HG03439 (cell line): ENCODE measurements at regions not wholly inside any gene's neighbourhood (a gene's known extent, or its start where the extent isn't known, plus 50 kb on each side); places are given as distances from the start of the nearest gene placed in this dataset.
"Not testable (repeated sequence)": the region's sequence is repeated elsewhere in the genome, so short reads cannot be mapped to it uniquely, and the experiment has no call there.

ENCODE experiments used
- ATAC-seq: cut with Tn5 transposase; IDR thresholded peaks from one replicate; pipeline ENCODE4 v1.9.1; 2021; ENCODE audit warnings: mild to moderate bottlenecking, moderate library complexity; ENCODE audit not compliant: unreplicated experiment

DNA sequence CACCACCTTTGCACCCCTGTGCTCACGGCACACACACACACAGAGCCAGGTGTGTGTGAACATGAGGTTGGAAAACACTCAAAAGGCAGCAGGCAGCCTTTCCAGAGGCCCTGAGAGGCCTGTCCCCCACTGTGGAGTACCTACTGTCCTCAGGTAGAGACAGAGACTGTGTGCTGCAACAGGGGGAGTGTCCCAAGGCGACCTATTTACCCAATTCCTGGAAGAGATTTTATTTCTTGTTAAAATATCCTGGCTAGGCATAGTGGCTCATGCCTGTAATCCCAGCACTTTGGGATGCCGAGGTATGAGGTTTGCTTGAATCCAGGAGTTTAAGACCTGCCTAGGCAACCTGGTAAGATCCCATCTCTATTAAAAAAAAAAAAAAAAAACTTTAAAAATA, 108.5 kb downstream of the COPRS start:
- no peak for ATAC-seq

DNA sequence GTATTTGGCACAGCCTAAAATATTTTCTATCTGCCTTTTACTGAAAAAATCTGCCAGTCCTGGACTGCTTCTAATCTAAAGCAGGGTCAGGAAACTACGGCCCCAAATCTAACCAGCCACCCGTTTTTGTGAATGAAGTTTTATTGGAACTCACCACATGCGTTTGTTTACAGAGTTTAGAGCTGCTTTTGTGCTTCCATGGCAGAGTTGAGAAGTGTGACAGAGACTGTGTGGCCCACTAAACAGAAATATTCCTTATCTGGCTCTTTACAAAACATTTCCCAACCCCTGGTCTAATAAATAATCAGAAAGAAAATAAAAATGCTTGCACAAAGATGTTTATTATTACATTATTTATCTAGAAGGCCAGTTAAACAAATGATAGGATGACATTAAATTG, 110.2 kb downstream of the COPRS start:
- no peak for ATAC-seq

DNA sequence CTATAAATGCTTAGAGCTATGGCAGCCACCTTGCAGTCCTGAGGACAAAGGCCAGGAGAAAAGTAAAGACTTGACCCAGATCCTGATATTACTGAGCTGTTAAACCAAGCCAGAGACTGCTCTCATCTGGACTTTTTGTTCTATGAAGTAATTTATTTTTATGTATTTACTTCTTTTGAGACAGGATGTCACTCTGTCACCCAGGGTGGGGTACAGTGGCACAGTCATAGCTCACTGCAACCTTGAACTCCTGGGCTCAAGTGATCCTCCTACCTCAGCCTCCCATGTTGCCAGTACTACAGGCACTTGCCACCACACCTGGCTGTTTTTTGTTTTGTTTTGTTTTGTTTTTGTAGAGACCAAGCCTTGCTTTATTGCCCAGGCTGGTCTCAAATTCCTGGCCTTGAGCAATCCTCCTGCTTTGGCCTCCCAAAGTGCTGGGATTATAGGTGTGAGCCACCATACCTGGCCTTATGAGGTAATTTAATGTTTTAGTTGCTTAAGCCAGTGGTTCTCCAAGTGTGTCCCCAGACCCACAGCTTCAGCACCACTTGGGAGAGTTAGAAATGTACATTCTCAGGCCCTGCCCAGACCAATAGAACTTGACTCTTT, 112.1 kb downstream of the COPRS start:
- no peak for ATAC-seq

DNA sequence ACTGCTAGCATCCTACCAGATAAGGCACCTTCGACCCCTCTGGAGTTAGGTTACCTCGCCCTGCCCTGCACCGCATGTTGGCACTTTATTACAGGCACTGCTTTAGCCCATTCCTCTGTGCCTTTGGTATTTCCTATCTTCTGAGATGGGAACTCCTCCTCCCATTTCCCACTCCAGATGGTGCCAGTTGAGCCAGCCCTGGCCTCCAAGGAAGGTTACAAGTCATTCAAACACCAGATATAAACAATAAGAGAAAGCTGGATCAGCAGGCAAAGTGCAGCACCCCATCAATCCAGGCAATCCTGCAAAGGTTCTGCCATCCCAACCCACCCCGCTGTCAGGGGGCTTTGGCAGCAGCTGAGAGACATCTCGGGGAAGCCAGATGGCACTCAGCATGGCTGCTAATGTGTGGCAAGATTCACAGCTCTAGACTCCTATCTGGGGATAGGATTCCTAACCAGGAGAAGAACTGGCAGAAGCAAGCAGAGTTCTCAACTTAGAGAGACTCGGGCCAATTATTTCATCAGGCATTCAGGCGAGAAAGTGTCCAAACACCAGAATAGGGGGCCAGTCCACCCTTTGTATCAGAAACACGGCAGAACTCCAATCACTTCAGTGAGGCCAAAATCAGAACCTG, 113.0 kb downstream of the COPRS start:
- ATAC-seq: no peak

DNA sequence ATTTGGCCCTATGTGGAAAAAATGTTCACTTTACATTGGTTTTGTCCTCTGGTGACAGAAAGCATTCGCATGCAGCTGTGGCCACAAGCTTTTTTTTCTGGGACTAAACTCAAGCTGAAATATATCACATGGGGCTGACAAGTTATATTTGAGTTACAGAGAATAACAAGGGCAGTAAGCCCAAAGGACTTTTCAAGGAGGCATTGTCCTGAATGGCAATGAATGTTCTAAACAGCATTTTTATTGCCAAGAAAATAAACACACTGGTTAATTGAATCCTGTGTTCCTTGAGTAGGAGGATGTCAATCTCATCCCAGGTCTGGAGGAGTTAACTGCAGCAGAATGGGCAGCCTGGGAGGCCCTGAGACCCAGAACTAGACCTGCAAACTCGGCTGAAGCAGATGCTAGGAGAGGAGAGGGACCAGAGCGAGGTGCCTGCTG, 114.5 kb downstream of the COPRS start:
- no peak for ATAC-seq

DNA sequence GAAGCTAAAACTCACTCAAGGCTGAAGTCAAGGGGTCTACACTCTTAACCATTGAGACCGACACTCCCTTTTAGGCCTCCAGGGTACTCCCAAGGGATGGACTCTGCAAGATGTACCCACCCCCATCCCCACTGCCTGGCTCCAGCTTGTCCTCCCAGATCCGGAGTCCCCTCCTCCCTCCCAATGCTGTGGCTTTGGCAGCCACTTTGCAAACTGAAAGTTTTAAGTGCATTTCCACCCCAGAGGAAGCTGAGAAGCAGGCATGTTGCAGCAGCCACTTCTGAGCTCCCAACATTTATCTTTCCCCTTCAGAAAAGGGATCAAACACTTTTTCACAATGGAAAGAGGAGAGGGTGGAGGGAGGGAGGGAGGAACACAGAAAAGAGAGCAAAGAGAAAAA, 115.2 kb downstream of the COPRS start:
- no peak for ATAC-seq

DNA sequence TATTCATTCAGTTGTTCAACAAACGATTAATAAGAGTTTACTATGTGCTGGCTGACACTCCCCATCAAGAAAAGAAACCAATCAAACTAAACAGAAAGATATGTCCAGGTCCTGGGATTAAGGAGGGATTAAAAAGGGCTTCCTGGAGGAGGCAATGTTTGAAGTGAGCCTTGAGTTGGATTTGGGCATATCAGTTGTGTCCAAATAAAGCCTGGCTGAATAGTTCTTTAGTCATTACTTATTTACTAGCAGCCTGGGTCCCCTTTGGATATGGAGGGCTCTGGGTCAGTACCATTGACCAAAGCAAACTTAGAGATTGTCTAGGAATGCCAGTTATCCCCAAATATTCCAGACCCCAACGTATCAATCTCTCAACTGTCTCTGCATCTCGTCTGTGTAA, 117.7 kb downstream of the COPRS start:
- ATAC-seq: no peak

DNA sequence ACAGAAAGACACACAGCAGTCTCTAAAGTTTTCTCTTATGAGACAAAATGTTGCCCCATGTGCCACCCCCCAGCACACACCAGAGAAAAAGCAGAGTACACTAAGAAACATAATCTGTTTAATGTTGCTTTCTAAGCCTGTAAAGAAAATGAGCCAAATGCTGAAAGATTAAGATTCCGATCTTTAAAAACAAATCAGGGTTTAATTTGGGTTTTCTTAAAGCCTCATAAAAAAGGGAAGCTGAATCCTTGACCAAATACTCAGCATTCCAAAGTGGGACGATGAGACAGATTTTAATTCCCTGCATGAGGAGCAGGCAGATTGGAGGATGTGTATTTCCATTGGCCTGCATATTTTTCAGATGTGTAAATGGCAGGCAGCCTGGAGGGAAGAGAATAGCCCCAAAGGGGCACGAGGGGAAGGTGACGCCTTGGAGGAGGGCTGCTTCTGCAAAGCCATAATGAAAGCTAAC, 118.4 kb downstream of the COPRS start:
- ATAC-seq: no peak

DNA sequence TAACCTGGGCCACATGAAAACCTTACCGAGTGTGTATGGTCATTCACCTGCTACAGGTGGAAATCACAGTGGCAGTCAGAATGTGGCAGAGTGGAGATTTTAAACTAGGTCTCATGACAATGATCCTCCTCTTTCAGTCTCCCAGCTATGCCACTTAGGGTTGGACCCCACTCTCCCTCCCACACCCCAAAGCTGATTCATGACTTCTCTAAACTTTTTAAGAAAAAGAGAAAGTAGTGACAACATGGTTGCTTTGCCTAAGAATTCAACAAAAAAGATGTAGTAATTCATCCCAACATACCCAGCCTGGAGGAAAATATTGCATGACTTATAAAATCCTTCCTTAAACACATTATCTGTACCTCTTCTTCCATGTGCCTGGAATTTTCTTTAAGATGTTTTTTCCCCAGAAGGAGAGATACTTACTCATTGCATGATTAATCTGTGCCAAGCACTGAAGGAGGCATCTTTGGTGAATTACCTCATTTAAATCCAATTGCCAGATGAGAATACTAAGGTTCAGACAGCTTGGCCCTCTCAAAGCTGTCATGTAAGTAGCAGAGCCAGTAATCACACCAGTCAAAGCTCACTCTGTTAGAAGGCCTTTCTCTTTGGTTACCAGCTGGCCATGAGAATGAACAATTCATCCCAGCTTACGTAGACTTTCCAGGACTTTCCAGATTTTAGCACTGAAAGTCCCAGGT, 119.9 kb downstream of the COPRS start:
- ATAC-seq: no peak

DNA sequence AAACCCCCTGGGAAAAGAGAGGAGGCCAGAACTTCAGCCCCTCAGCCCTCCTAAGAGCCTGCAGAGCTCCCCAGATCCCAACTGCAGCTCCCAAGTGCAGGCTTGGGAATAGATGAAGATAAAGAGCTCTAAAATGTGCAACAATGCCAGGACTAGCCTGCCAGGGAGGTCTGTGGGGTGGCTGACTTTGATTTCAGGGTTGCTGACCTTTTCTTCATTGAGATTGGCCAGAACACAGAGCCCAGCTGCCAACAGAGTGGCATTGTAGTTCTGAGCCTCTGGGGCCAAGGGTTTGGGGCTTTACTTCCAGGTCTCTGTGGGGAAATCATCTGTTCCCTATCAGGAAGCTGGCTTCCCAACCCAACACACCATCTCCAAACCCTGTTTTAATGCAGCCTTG, 120.6 kb downstream of the COPRS start:
- no peak for ATAC-seq

DNA sequence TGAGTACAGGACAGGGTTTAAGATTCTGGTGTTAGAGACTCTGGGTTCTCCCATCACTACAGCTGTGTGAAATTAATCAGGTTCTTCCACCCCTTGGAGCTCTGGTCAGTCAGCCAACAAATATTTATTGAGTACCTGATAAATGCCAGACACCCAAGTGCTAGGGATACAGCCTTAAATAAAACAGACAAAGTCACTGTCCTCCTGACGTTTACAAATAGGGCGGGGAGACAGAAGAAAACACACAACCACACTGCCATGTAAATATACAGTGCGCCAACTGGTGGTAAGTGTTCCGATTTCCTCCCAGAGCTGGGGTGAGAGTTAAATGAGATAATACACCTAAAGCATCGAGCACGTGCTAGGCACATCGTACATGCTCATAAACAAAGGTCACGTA, 121.0 kb downstream of the COPRS start:
- no peak for ATAC-seq

DNA sequence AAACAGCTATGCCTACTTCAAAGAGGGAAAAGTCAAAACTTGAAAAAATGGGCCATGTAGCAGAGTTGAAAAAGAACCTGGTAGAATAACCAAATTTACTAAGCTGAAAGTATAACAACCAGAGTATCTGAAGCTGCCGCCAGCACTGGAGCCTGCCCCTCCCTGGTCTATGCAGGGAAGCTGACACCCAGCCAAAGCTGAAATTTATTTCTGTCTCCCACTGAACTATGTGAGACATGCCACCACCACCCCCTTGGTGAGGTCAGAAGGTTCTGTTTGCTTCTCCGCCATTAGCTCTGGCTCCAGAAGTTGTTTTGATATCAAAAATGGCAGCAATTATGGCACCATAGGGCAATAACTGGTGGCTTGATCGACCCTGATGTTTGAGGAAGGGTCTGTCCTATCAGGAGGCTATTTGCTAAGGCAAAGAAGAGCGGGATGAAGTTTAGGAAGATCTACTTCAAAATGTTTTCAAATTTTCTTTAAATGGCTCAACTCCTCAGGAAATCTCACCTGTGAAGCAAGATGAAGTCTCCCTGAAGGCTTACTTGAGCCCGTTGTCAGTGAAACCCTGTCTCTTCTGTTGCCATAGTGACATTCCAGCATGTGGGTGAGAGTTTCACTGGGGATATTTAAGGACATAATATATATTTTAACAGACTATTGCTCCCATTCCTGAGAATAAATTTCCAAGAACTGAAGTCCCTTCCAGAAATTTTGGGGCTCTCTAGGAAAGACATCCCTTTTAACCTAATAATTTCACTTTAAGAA, 122.0 kb downstream of the COPRS start:
- no peak for ATAC-seq

DNA sequence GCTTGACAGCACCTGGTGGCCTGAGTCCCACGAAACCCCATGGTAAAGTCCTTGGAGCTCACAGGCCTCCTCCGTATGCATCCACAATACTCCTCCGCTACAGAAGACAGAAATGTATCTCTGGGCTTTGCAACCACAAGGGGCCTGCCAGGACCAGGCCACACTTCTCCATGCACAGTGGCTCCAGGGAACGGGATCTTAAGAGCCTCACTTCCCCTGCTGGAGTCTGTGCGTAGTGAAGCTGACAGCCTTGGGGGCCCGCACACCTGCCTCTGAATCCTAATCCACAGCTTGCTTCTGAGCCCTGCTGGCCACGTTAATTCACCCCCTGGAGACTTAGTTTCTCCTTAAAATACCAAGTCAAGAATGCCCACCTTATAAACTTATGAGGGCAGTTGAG, 125.7 kb downstream of the COPRS start:
- ATAC-seq: no peak

DNA sequence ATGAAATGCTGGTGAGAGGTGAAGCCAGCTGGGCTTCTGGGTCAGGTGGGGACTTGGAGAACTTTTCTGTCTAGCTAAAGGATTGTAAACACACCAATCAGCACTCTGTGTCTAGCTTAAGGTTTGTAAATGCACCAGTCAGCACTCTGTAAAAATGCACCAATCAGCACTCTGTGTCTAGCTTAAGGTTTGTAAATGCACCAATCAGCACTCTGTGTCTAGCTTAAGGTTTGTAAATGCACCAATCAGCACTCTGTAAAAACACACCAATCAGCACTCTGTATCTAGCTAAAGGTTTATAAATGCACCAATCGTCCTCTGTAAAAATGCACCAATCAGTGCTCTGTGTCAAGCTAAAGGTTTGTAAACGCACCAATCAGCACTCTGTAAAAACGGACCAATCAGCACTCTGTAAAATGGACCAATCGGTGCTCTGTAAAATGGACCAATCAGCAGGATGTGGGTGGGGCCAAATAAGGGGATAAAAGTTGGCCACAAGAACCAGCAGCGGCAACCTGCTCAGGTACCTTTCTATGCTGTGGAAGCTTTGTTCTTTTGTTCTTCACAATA, 127.4 kb downstream of the COPRS start:
- not testable (repeated sequence) for ATAC-seq

DNA sequence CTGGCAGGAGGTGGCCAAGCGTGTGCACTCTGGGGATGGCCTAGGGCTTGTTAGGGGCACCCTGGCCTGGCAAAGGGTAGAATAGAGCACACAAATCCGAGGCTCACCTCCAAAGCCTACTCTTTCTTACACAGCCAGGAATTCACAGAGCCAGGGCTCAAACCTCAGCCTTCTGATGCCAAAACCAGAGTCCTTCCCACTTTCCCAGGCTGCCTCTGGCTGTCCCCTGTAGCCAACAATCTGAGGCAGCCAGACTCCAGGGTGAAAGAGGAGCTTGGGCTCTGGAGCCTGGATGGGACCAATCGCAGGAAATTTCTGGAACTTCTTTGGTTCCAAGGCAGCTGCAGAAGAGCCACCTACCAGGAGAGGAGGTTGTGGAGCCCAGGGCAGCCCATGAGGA, 127.9 kb downstream of the COPRS start:
- no peak for ATAC-seq

DNA sequence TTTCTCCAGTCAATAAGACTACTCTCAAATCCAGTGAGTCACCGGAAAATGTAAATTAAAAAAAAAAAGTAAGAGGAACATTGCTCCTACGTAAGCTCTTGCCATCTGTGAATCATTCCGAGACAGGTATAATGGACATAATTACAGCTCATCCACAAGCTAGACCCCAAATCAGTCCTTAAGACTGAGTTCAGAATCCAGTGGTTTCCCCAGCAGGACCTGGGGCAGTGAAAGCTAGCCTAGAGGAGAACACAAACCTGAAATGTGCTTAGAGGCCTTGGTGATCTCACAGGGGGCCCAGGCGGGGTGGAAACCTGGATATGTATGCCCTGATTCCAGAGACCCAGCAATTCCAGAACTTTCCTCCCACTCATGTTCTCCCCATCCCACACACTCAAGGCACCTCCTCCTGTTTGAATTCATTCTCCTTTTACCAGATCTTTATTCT, 132.0 kb downstream of the COPRS start:
- no peak for ATAC-seq

DNA sequence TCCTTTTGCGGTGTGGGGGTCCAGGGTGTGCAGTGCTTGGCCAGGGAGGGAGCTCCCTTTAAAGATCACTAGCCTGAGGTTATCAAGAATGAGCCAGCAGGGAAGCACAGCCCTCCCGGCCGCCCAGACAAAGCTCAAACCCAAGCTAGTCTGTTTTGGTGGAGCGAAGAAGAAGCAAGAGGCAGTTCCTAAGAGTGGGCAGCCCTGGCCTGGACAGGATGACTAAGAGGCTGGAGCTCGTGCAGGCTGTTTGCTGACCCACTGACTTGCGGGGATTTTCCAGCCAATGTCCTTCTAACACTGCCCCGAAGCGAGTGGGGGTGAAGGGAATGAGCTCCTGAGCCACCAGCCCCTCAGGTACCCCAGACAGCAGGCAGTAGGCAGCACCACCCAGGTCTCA, 134.4 kb downstream of the COPRS start:
- no peak for ATAC-seq

DNA sequence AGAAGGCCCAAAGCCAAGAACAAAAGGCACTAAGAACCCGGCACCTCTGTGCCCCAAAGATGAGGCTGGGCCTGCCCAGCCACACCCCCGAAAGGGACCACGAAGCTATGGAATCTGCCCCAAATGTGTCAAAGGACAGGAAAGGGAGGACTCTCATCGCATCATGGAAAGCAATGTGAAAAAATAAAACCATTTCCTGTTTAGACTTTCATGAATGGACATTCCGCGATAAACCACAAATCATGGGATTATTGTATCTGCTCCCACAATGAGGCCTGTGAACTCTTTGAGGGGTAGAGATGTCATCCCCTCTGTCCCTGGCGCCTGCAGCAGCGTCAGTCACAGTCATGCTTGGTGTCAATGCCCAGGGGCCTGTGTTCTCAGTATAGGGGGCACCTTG, 135.0 kb downstream of the COPRS start:
- no peak for ATAC-seq

DNA sequence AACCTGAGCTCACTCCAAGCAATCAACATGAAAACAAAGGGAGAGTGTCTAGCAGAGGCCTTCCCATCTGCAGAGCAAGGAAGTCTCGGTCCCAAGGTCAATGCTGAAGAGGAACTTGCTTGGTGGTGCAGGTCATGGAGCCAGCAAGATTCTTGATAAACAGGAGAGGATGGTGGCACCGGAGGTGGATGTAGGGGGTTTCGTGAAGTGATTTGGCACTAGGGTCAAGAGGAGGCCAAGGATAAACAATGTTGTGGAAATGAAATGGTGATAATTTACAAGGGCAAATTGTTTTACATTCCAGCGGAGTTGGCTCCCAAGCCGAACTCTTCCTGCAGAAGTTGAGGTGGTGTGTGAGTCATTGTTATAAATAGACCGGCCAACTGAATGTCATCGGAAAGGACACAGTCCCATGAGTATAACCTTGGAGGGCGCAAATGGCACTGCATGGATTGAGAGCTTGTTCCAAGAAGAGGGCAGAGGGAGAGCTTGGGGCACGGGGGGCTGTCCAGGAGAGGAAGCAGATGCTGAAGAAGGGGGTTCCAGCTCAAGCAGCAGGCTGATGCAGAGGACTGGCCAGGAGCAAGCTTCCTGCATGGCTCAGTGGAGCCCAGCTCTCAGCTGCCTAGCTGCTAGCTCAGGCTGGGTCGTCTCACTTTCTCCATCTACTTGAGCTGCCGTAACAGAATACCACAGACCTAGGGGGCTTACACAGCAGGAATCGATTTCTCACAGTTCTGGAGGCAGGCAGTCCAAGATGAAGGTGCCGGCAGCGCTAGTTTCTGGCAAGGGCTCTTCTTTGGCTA, 136.6 kb downstream of the COPRS start:
- ATAC-seq: no peak

DNA sequence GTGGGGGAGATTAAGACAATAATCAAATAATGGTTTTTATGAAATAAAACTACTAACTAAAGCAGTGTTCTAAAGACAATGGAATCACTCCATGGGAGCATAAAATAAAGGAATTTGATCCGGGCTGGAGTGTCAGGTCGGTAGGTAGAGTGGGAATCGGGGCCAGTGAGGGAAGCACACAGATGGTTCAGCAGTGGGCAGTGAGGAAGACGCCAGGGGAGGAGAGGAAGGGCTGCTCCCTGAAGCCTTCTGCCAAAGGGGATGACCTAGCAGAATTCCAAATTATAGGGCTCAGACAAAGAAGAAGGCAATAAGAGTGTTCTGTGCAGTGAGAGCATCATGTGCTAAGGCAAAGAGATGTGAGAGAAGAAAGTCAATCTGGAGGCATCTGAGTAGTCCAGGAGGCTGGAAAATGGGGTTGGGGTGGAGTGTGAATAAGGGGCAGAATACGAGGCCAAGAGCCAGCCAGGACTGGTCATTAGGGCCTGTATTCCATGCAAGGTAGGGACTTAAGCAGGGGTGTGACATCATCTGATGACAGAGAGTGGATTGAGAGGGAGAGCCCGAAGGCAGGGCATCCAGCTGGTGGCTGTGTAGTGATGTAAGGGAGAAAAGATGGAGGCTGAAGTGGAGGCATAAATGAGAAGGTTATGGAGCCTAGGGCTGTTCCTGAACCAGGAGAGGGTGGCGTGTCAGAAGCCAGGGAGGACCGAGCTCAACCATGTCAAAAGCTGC, 137.6 kb downstream of the COPRS start:
- ATAC-seq: no peak
